ENCODE measurements at regions not wholly inside any gene's neighbourhood (a gene's known extent, or its start where the extent isn't known, plus 50 kb on each side); places are given as distances from the start of the nearest gene placed in this dataset.
"Not testable (repeated sequence)": the region's sequence is repeated elsewhere in the genome, so short reads cannot be mapped to it uniquely, and the experiment has no call there.

- H3K4me1 Mint-ChIP-seq, result no peaks in the 10 kb centered on the region
- DNase-seq, result no peak
- no peak overlapping the region for H3K4me3 Mint-ChIP-seq
- no peaks in the 10 kb centered on the region for H3K9me3 Mint-ChIP-seq
- no peaks in the 10 kb centered on the region for H3K27me3 Mint-ChIP-seq
- H3K36me3 Mint-ChIP-seq, result no peaks in the 10 kb centered on the region
- H3K27ac Mint-ChIP-seq, result no peak overlapping the region
- ATAC-seq (replicated peaks), result no peak
Observed at GRCh38 chr6:50527985-50528384, 185.3 kb upstream of the TFAP2D start.

DNA sequence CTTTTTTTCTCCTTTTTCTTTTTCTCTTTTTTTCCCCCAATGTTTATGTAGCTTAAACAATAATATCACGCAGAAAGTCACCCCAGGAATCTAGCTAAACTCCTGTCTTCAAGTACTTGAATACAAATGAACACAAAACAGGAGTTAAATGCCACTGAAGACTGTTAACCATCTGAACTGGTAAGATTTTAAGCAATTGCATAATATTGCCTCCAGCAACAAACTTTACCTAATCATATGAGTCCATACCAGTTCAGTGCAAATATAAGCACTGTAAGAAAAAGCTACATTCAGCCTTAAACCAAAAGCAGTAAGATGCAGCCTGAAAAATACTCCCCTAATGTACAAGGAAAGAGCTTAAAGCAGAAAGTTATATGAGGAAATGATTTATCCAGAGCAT is 173.9 kb upstream of the TFAP2D start:
- ATAC-seq (replicated peaks) (no peak), DNase-seq (no peak)
- Mint-ChIP-seq H3K27ac (no peak overlapping the region), H3K4me1 (no peaks in the 10 kb centered on the region), H3K36me3 (no peaks in the 10 kb centered on the region), H3K4me3 (no peak overlapping the region), H3K27me3 (no peaks in the 10 kb centered on the region), H3K9me3 (peaks cover 0 to 1% of the 10 kb centered on the region in 2 donors)

GRCh38 chr6:50541941-50542340 is 171.4 kb upstream of the TFAP2D start:
- peaks cover 0 to 1% of the 10 kb centered on the region in 2 donors for H3K9me3 Mint-ChIP-seq
- H3K36me3 Mint-ChIP-seq, result no peaks in the 10 kb centered on the region
- H3K4me1 Mint-ChIP-seq, result no peaks in the 10 kb centered on the region
- H3K4me3 Mint-ChIP-seq, result no peak overlapping the region
- H3K27me3 Mint-ChIP-seq, result no peaks in the 10 kb centered on the region
- ATAC-seq (replicated peaks) (no peak), DNase-seq (no peak)
- no peak overlapping the region for H3K27ac Mint-ChIP-seq

- H3K9me3 Mint-ChIP-seq, result peaks cover 0 to 1% of the 10 kb centered on the region in 2 donors
- no peak overlapping the region for H3K4me3 Mint-ChIP-seq
- no peaks in the 10 kb centered on the region for H3K27me3 Mint-ChIP-seq
- no peak for ATAC-seq (replicated peaks)
- no peaks in the 10 kb centered on the region for H3K4me1 Mint-ChIP-seq
- DNase-seq, result no peak
- no peaks in the 10 kb centered on the region for H3K36me3 Mint-ChIP-seq
- no peak overlapping the region for H3K27ac Mint-ChIP-seq
Observed at GRCh38 chr6:50543666-50544065, 169.7 kb upstream of the TFAP2D start.

- DNase-seq (no peak), ATAC-seq (replicated peaks) (no peak)
- Mint-ChIP-seq H3K36me3 (no peaks in the 10 kb centered on the region), H3K4me1 (no peaks in the 10 kb centered on the region), H3K4me3 (no peak overlapping the region), H3K27me3 (no peaks in the 10 kb centered on the region), H3K27ac (no peak overlapping the region), H3K9me3 (peaks cover 0 to 1% of the 10 kb centered on the region in 2 donors)
Observed at GRCh38 chr6:50549026-50549425, 164.3 kb upstream of the TFAP2D start.

DNA sequence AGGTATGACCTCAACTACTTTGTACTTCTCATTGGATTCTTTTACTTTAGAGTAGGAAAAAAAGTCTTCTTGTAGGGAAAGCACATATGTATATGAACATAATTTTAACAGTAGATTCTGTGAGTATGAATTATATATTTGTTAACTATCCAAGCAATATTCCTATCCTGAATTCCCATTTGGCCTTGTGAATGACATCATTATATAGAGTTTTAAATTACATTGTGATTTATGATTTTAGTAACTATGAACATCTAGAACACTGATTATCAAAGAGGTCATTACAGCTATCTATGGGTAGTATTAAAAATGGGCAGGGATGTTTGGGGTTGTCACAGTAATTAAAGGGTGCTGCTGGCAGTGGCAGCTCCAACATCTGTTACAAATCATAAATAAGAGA is 163.9 kb upstream of the TFAP2D start:
- Mint-ChIP-seq H3K9me3 (peaks cover 0 to 3% of the 10 kb centered on the region in 2 donors), H3K4me3 (no peak overlapping the region)
- DNase-seq, result no peak

GRCh38 chr6:50555982-50556381 is 157.3 kb upstream of the TFAP2D start:
- Mint-ChIP-seq H3K36me3 (no peaks in the 10 kb centered on the region), H3K27me3 (no peaks in the 10 kb centered on the region), H3K9me3 (peaks cover 0 to 6% of the 10 kb centered on the region in 2 donors), H3K4me3 (no peak overlapping the region), H3K27ac (no peak overlapping the region), H3K4me1 (no peaks in the 10 kb centered on the region)
- DNase-seq, result no peak
- ATAC-seq (replicated peaks), result no peak

More for the DNA sequence above, 163.9 kb upstream of the TFAP2D start:
- Mint-ChIP-seq H3K4me1 (no peaks in the 10 kb centered on the region), H3K27ac (no peak overlapping the region), H3K36me3 (no peaks in the 10 kb centered on the region), H3K27me3 (no peaks in the 10 kb centered on the region)
- no peak for ATAC-seq (replicated peaks)

DNA sequence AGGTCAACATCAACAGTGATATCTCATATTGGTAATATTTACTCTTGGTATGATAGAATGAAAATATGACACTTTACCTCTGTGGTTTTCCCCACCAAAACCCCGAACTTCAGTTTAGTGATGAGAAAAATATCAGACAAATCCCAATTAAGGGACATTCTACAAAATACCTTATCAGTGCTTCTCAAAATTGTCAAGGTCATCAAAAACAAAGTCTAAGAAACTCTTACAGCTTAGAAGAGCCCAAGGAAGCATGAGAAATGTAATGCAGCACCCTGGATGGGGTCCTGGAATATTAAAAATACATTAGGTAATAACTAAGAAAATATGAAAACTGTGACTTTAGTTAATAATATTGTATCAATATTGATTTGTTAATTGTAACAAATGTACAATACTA is 148.3 kb upstream of the TFAP2D start:
- Mint-ChIP-seq H3K27ac (no peak overlapping the region), H3K4me1 (no peaks in the 10 kb centered on the region), H3K27me3 (no peaks in the 10 kb centered on the region), H3K36me3 (no peaks in the 10 kb centered on the region), H3K9me3 (no peaks in the 10 kb centered on the region), H3K4me3 (no peak overlapping the region)
- DNase-seq (no peak), ATAC-seq (replicated peaks) (no peak)

DNA sequence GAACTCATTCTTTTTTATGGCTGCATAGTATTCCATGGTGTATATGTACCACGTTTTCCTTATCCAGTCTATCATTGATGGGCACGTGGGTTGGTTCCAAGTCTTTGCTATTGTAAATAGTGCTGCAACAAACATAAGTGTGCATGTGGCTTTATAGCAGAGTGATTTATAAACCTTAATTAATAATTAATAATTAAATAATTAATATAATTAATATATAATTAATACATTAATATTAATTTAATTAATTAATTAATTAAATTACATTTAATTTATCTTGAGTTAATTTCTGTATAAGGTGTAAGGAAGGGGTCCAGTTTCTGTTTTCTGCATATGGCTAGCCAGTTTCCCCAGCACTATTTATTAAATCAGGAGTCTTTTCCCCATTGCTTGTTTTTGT is 142.1 kb upstream of the TFAP2D start:
- not testable (repeated sequence) for H3K4me3 Mint-ChIP-seq; H3K27me3 Mint-ChIP-seq; H3K4me1 Mint-ChIP-seq; H3K36me3 Mint-ChIP-seq; H3K9me3 Mint-ChIP-seq; H3K27ac Mint-ChIP-seq; DNase-seq; ATAC-seq (replicated peaks)

GRCh38 chr6:50585441-50586330 is 127.6 kb upstream of the TFAP2D start:
- no peaks in the 10 kb centered on the region for H3K4me1 Mint-ChIP-seq
- DNase-seq, result no peak
- no peaks in the 10 kb centered on the region for H3K27me3 Mint-ChIP-seq
- no peak for ATAC-seq (replicated peaks)
- no peak overlapping the region for H3K4me3 Mint-ChIP-seq
- H3K27ac Mint-ChIP-seq, result no peak overlapping the region
- H3K36me3 Mint-ChIP-seq, result no peaks in the 10 kb centered on the region
- H3K9me3 Mint-ChIP-seq, result peaks cover 0 to 2% of the 10 kb centered on the region in 2 donors

DNA sequence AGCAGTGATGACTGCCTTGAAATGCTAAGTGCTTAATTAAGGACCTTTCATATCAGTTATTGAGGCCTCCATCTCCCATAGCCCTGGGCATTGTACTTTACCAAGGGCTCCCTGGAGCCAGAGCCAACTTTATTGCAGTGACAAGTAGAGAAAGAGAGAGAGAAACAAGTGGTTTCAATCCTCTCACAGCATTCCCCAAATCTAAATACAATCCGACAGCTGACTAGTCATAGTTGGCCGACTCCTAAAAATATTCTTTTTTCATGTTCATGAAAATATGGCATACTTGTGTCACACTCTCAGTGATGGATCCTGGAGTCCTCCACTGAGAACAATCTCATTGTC is 127.0 kb upstream of the TFAP2D start:
- Mint-ChIP-seq H3K27me3 (no peaks in the 10 kb centered on the region), H3K36me3 (no peaks in the 10 kb centered on the region), H3K4me3 (no peak overlapping the region), H3K27ac (no peak overlapping the region), H3K9me3 (peaks cover 0 to 2% of the 10 kb centered on the region in 2 donors), H3K4me1 (no peaks in the 10 kb centered on the region)
- no peak for DNase-seq
- ATAC-seq (replicated peaks), result no peak

DNA sequence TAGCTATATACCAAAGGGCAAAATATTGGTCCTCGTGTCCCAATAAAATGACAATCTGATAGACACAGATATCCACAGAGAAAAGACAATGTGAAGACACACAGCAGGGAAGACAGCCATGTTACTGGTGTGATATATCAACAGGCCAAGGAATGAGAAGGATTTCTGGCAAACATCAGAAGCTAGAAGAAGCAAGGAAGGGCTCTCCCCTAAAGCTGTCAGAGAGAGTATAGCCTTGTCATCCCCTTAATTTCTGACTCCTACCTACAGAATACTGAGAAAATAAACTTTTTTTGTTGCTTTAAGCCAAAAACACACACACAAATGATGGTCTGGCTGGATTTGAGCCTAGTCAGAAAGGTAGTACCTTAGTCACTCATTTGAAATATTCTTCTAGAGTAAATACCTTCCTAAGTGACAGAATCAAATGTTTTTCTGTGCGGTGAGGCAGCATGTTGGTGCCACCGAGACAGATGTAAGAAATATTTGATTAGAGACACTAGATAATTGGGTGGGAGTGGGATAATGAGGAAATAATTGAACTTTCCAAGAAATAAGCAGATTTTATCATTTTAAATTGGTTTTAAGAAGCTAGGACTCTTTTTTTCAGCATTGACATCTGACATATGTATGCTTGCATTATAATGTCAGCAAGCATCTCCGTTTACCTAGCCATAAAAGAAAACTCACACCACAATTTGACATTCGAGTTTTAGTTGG is 123.4 kb upstream of the TFAP2D start:
- ATAC-seq (replicated peaks), result no peak
- DNase-seq, result no peak
- H3K36me3 Mint-ChIP-seq, result no peaks in the 10 kb centered on the region
- no peak overlapping the region for H3K4me3 Mint-ChIP-seq
- no peak overlapping the region for H3K27ac Mint-ChIP-seq
- H3K9me3 Mint-ChIP-seq, result peaks cover 0 to 2% of the 10 kb centered on the region in 2 donors
- no peaks in the 10 kb centered on the region for H3K27me3 Mint-ChIP-seq
- H3K4me1 Mint-ChIP-seq, result no peaks in the 10 kb centered on the region

DNA sequence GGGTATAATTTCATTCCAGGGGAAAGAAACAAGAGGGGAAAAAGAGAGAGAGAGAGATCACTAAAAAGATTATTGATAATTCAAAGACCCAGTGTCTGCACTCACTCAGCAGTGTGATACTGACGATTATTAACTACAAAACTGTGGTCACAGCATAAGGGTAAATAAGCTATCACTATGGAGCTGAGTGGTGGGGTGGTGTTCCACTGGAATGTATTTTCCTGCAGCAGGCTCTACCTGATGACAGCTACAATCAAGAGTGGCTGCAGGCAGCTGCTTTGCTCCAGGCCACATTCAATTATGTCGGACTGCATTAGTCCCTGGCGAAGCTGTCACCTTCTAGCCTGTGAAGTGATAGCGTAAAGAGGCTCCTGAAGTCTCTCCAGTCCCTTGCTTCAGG is 122.2 kb upstream of the TFAP2D start:
- Mint-ChIP-seq H3K27ac (no peak overlapping the region), H3K36me3 (no peaks in the 10 kb centered on the region), H3K9me3 (peaks cover 0 to 2% of the 10 kb centered on the region in 2 donors), H3K4me1 (no peaks in the 10 kb centered on the region), H3K4me3 (no peak overlapping the region), H3K27me3 (no peaks in the 10 kb centered on the region)
- ATAC-seq (replicated peaks) (no peak), DNase-seq (no peak)

GRCh38 chr6:50600280-50600679 is 113.0 kb upstream of the TFAP2D start:
- DNase-seq, result no peak
- no peaks in the 10 kb centered on the region for H3K4me1 Mint-ChIP-seq
- ATAC-seq (replicated peaks), result no peak
- H3K9me3 Mint-ChIP-seq, result no peaks in the 10 kb centered on the region
- no peak overlapping the region for H3K27ac Mint-ChIP-seq
- no peaks in the 10 kb centered on the region for H3K27me3 Mint-ChIP-seq
- no peaks in the 10 kb centered on the region for H3K36me3 Mint-ChIP-seq
- H3K4me3 Mint-ChIP-seq, result no peak overlapping the region

- H3K27ac Mint-ChIP-seq, result no peak overlapping the region
- H3K4me3 Mint-ChIP-seq, result no peak overlapping the region
- DNase-seq (no peak), ATAC-seq (replicated peaks) (no peak)
- no peaks in the 10 kb centered on the region for H3K4me1 Mint-ChIP-seq
- H3K36me3 Mint-ChIP-seq, result no peaks in the 10 kb centered on the region
- no peaks in the 10 kb centered on the region for H3K27me3 Mint-ChIP-seq
- H3K9me3 Mint-ChIP-seq, result no peaks in the 10 kb centered on the region
Observed at GRCh38 chr6:50602292-50602691, 111.0 kb upstream of the TFAP2D start.

All from stimulated activated naive B cell treated with anti-CD40 and anti-IgM and Interleukin-4, amounts not matched to agents 10 μg/mL and 1 μg/mL and 100 μg/mL, for 72 hours (primary cell).